ENCODE measurements at regions not wholly inside any gene's neighbourhood (a gene's known extent, or its start where the extent isn't known, plus 50 kb on each side); places are given as distances from the start of the nearest gene placed in this dataset.

GRCh38 chr5:67515020-67515689, 318.6 kb upstream of the CD180 start:
- H3K9me3 ChIP-seq (ENCODE audit: control insufficient read depth, low read depth, low read length) = no peaks in the 10 kb centered on the region
- no peak overlapping the region for H3K27ac ChIP-seq (ENCODE audit: control insufficient read depth, insufficient read depth, low read length)
- DNase-seq (ENCODE audit: low read depth, low spot score) = no peak
- FAIRE-seq = no peak
- no peaks in the 10 kb centered on the region for H3K4me1 ChIP-seq (ENCODE audit: control insufficient read depth, extremely low read depth, insufficient read depth, low read length)
- no peaks in the 10 kb centered on the region for H3K27me3 ChIP-seq (ENCODE audit: control insufficient read depth, extremely low read depth, insufficient read depth, low read length)
- no peaks in the 10 kb centered on the region for H3K36me3 ChIP-seq (ENCODE audit: control insufficient read depth in 2 of 2, extremely low read depth in 1 of 2, insufficient read depth in 2 of 2, low read length in 2 of 2)
- TF ChIP-seq EZH2 (IDR thresholded peaks at IDR 0.05; ENCODE audit: low read length) = no peak
- TF ChIP-seq, protein P1, sequence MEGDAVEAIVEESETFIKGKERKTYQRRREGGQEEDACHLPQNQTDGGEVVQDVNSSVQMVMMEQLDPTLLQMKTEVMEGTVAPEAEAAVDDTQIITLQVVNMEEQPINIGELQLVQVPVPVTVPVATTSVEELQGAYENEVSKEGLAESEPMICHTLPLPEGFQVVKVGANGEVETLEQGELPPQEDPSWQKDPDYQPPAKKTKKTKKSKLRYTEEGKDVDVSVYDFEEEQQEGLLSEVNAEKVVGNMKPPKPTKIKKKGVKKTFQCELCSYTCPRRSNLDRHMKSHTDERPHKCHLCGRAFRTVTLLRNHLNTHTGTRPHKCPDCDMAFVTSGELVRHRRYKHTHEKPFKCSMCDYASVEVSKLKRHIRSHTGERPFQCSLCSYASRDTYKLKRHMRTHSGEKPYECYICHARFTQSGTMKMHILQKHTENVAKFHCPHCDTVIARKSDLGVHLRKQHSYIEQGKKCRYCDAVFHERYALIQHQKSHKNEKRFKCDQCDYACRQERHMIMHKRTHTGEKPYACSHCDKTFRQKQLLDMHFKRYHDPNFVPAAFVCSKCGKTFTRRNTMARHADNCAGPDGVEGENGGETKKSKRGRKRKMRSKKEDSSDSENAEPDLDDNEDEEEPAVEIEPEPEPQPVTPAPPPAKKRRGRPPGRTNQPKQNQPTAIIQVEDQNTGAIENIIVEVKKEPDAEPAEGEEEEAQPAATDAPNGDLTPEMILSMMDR (optimal IDR thresholded peaks at IDR 0.05 in 1 of 3, IDR thresholded peaks at IDR 0.05 in 1 of 3, conservative IDR thresholded peaks at IDR 0.05 in 1 of 3; ENCODE audit: extremely low read depth in 1 of 3, insufficient read depth in 2 of 3, low read length in 3 of 3) = no peak
- H3K79me2 ChIP-seq (ENCODE audit: control insufficient read depth, insufficient read depth, low read length) = no peaks in the 10 kb centered on the region
- no peaks in the 10 kb centered on the region for H4K20me1 ChIP-seq (ENCODE audit: control insufficient read depth, extremely low read depth, insufficient read depth, low read length)
- H3K9ac ChIP-seq (ENCODE audit: control insufficient read depth, extremely low read depth, insufficient read depth, low read length) = no peak overlapping the region
- no peak overlapping the region for H3K4me3 ChIP-seq (ENCODE audit: control insufficient read depth in 2 of 3, extremely low read depth in 1 of 3, insufficient read depth in 2 of 3, low read depth in 1 of 3, low read length in 3 of 3)
- no peaks in the 10 kb centered on the region for H3K9me1 ChIP-seq (ENCODE audit: control insufficient read depth, extremely low read depth, insufficient read depth, low read length)
- dilution Hi-C loops (cut with MboI; ENCODE audit: extremely low pct_ligation_motif_present, low sequenced_read_pairs) = no loop called here
- H3K4me2 ChIP-seq (ENCODE audit: control insufficient read depth, extremely low read depth, insufficient read depth, low read depth, low read length) = no peak overlapping the region
- no peak overlapping the region for H2AFZ ChIP-seq (ENCODE audit: control insufficient read depth, low read length)

GRCh38 chr5:67512758-67513157, 316.2 kb upstream of the CD180 start:
- H3K9me3 ChIP-seq (ENCODE audit: control insufficient read depth, low read depth, low read length) = no peaks in the 10 kb centered on the region
- H3K4me1 ChIP-seq (ENCODE audit: control insufficient read depth, extremely low read depth, insufficient read depth, low read length) = no peaks in the 10 kb centered on the region
- no peak overlapping the region for H3K4me3 ChIP-seq (ENCODE audit: control insufficient read depth in 2 of 3, extremely low read depth in 1 of 3, insufficient read depth in 2 of 3, low read depth in 1 of 3, low read length in 3 of 3)
- H3K79me2 ChIP-seq (ENCODE audit: control insufficient read depth, insufficient read depth, low read length) = no peaks in the 10 kb centered on the region
- no peaks in the 10 kb centered on the region for H3K27me3 ChIP-seq (ENCODE audit: control insufficient read depth, extremely low read depth, insufficient read depth, low read length)
- H3K9me1 ChIP-seq (ENCODE audit: control insufficient read depth, extremely low read depth, insufficient read depth, low read length) = no peaks in the 10 kb centered on the region
- dilution Hi-C loops (cut with MboI; ENCODE audit: extremely low pct_ligation_motif_present, low sequenced_read_pairs) = no loop called here
- TF ChIP-seq, protein P1 (optimal IDR thresholded peaks at IDR 0.05 in 1 of 3, IDR thresholded peaks at IDR 0.05 in 1 of 3, conservative IDR thresholded peaks at IDR 0.05 in 1 of 3; ENCODE audit: extremely low read depth in 1 of 3, insufficient read depth in 2 of 3, low read length in 3 of 3) = no peak
- no peak for TF ChIP-seq EZH2 (IDR thresholded peaks at IDR 0.05; ENCODE audit: low read length)
- no peaks in the 10 kb centered on the region for H3K36me3 ChIP-seq (ENCODE audit: control insufficient read depth in 2 of 2, extremely low read depth in 1 of 2, insufficient read depth in 2 of 2, low read length in 2 of 2)
- no peak for FAIRE-seq
- H3K4me2 ChIP-seq (ENCODE audit: control insufficient read depth, extremely low read depth, insufficient read depth, low read depth, low read length) = no peak overlapping the region
- no peak overlapping the region for H3K9ac ChIP-seq (ENCODE audit: control insufficient read depth, extremely low read depth, insufficient read depth, low read length)
- no peaks in the 10 kb centered on the region for H4K20me1 ChIP-seq (ENCODE audit: control insufficient read depth, extremely low read depth, insufficient read depth, low read length)
- no peak overlapping the region for H3K27ac ChIP-seq (ENCODE audit: control insufficient read depth, insufficient read depth, low read length)
- no peak overlapping the region for H2AFZ ChIP-seq (ENCODE audit: control insufficient read depth, low read length)
- no peak for DNase-seq (ENCODE audit: low read depth, low spot score)
